ENCODE measurements at regions not wholly inside any gene's neighbourhood (a gene's known extent, or its start where the extent isn't known, plus 50 kb on each side); places are given as distances from the start of the nearest gene placed in this dataset.

GRCh38 chr1:106768501-106768900 is 288.0 kb upstream of the PRMT6 start:
- no peak for TF ChIP-seq CTCF (IDR thresholded peaks at IDR 0.05; ENCODE audit: low read depth, low read length)
- DNase-seq (ENCODE audit: low read depth in 2 of 2), result peak; percentile 32 to 40

GRCh38 chr1:106773206-106773605 is 283.3 kb upstream of the PRMT6 start:
- TF ChIP-seq CTCF (IDR thresholded peaks at IDR 0.05; ENCODE audit: low read depth, low read length), result no peak
- no peak for DNase-seq (ENCODE audit: low read depth in 2 of 2)
- no peak overlapping the region for H3K4me3 ChIP-seq (replicated peaks in 1 of 2; ENCODE audit: low read depth in 2 of 2, low read length in 2 of 2)

More at GRCh38 chr1:106768501-106768900, 288.0 kb upstream of the PRMT6 start:
- no peak overlapping the region for H3K4me3 ChIP-seq (replicated peaks in 1 of 2; ENCODE audit: low read depth in 2 of 2, low read length in 2 of 2)

- no peak for TF ChIP-seq CTCF (IDR thresholded peaks at IDR 0.05; ENCODE audit: low read depth, low read length)
- DNase-seq (ENCODE audit: low read depth in 2 of 2), result no peak
- H3K4me3 ChIP-seq (replicated peaks in 1 of 2; ENCODE audit: low read depth in 2 of 2, low read length in 2 of 2), result no peak overlapping the region
Observed at GRCh38 chr1:106780066-106780465, 276.4 kb upstream of the PRMT6 start.

GRCh38 chr1:106780806-106781569 is 275.5 kb upstream of the PRMT6 start:
- no peak for TF ChIP-seq CTCF (IDR thresholded peaks at IDR 0.05; ENCODE audit: low read depth, low read length)
- DNase-seq (ENCODE audit: low read depth in 2 of 2), result peak in 1 of 2 donors; percentile 3
- no peak overlapping the region for H3K4me3 ChIP-seq (replicated peaks in 1 of 2; ENCODE audit: low read depth in 2 of 2, low read length in 2 of 2)

GRCh38 chr1:106785176-106785575 is 271.3 kb upstream of the PRMT6 start:
- peak in 1 of 2 donors; percentile 9 for DNase-seq (ENCODE audit: low read depth in 2 of 2)
- no peak for TF ChIP-seq CTCF (IDR thresholded peaks at IDR 0.05; ENCODE audit: low read depth, low read length)
- H3K4me3 ChIP-seq (replicated peaks in 1 of 2; ENCODE audit: low read depth in 2 of 2, low read length in 2 of 2), result no peak overlapping the region

- no peak overlapping the region for H3K4me3 ChIP-seq (replicated peaks in 1 of 2; ENCODE audit: low read depth in 2 of 2, low read length in 2 of 2)
- TF ChIP-seq CTCF (IDR thresholded peaks at IDR 0.05; ENCODE audit: low read depth, low read length), result no peak
- no peak for DNase-seq (ENCODE audit: low read depth in 2 of 2)
Observed at GRCh38 chr1:106787520-106787919, 269.0 kb upstream of the PRMT6 start.

GRCh38 chr1:106789686-106790085 is 266.8 kb upstream of the PRMT6 start:
- no peak overlapping the region for H3K4me3 ChIP-seq (replicated peaks in 1 of 2; ENCODE audit: low read depth in 2 of 2, low read length in 2 of 2)
- TF ChIP-seq CTCF (IDR thresholded peaks at IDR 0.05; ENCODE audit: low read depth, low read length), result no peak
- DNase-seq (ENCODE audit: low read depth in 2 of 2), result no peak

Data from cardiac fibroblast (primary cell).